ENCODE measurements at regions not wholly inside any gene's neighbourhood (a gene's known extent, or its start where the extent isn't known, plus 50 kb on each side); places are given as distances from the start of the nearest gene placed in this dataset.

DNA sequence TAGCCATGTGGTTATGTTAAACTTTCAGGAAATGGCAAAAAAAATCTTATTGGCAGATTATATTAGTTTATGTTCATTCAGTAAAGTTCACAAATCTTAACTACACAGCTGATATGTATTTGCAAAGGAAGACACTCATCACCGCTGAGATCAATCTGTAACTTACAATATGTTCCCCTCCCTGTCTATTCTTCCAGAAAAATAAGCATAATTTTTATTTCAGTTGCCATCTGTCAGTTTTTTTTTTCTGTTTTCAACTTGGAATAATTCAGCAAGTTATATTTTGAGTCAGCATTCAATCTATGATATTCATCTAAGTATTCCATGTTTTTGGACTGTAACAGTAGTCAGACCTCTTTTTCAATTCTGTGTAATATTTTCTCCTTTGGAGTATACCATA is 1019.9 kb upstream of the PTPRD start:
- TF ChIP-seq, protein P1, sequence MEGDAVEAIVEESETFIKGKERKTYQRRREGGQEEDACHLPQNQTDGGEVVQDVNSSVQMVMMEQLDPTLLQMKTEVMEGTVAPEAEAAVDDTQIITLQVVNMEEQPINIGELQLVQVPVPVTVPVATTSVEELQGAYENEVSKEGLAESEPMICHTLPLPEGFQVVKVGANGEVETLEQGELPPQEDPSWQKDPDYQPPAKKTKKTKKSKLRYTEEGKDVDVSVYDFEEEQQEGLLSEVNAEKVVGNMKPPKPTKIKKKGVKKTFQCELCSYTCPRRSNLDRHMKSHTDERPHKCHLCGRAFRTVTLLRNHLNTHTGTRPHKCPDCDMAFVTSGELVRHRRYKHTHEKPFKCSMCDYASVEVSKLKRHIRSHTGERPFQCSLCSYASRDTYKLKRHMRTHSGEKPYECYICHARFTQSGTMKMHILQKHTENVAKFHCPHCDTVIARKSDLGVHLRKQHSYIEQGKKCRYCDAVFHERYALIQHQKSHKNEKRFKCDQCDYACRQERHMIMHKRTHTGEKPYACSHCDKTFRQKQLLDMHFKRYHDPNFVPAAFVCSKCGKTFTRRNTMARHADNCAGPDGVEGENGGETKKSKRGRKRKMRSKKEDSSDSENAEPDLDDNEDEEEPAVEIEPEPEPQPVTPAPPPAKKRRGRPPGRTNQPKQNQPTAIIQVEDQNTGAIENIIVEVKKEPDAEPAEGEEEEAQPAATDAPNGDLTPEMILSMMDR (conservative IDR thresholded peaks at IDR 0.05; ENCODE audit: low read length) = no peak
- TF ChIP-seq EZH2phosphoT487 (IDR thresholded peaks at IDR 0.05; ENCODE audit: borderline replicate concordance, low read depth, low read length) = no peak

Measured in OCI-LY7 (cell line).